Kidney (tissue), 13 donors: ENCODE measurements at regions not wholly inside any gene's neighbourhood (a gene's known extent, or its start where the extent isn't known, plus 50 kb on each side); places are given as distances from the start of the nearest gene placed in this dataset.

Experiments
- DNase-seq, 5 donors: peaks; one replicate each; pipeline ENCODE4 v3.0.0-alpha.2; 2013 to 2020
- FAIRE-seq: peaks from 2 replicates; lab custom pipeline; 2012; peaks lifted over from hg19 to GRCh38; lab: Jason Lieb, UNC
- H3K27ac ChIP-seq, 2 donors: one replicate each; pipeline ENCODE4 v1.7.0; 2013; ENCODE audit warnings: low read depth in 2 of 2, low read length in 2 of 2, inconsistent platforms in 1 of 2
- H3K27me3 ChIP-seq: one replicate; pipeline ENCODE4 v1.7.1; 2013; ENCODE audit warnings: low read length, inconsistent platforms; ENCODE audit not compliant: control insufficient read depth, insufficient read depth
- H3K36me3 ChIP-seq, 3 donors: one replicate each; pipeline versions ENCODE4 v1.7.0 to v1.7.1; 2013; ENCODE audit warnings: low read length in 3 of 3, control low read depth in 1 of 3, inconsistent platforms in 1 of 3; ENCODE audit not compliant: insufficient read depth in 3 of 3, control insufficient read depth in 2 of 3
- H3K4me1 ChIP-seq, 3 donors: one replicate each; pipeline versions ENCODE4 v1.7.0 to v1.7.1; 2013; ENCODE audit warnings: low read length in 3 of 3, inconsistent platforms in 1 of 3, low read depth in 1 of 3; ENCODE audit not compliant: control insufficient read depth in 2 of 3, insufficient read depth in 2 of 3
- H3K4me3 ChIP-seq, 3 donors: one replicate each; pipeline versions ENCODE4 v1.7.0 to v1.8.1; 2013; ENCODE audit warnings: low read length in 3 of 3, control low read depth in 1 of 3, inconsistent platforms in 1 of 3
- H3K9ac ChIP-seq, 3 donors: one replicate each; pipeline versions ENCODE4 v1.7.0 to v1.7.1; 2013; ENCODE audit warnings: low read length in 3 of 3, control low read depth in 1 of 3, inconsistent platforms in 1 of 3
- H3K9me3 ChIP-seq, 3 donors: one replicate each; pipeline versions ENCODE4 v1.7.0 to v1.7.1; 2013; ENCODE audit warnings: low read length in 3 of 3, control low read depth in 1 of 3, inconsistent platforms in 1 of 3; ENCODE audit not compliant: control insufficient read depth in 2 of 3, insufficient read depth in 1 of 3
- intact Hi-C: fragments of 100-400 bp; cut with DNase I; formaldehyde crosslinking; loops from one replicate; pipeline ENCODE4 v1.11.1; 2022
- TF ChIP-seq, protein P1 (sequence below): IDR thresholded peaks from 3 replicates; pipeline ENCODE4 v1.5.1; 2012; ENCODE audit warnings: mild to moderate bottlenecking, moderate library complexity, borderline replicate concordance; ENCODE audit not compliant: insufficient read depth; ENCODE audit errors: extremely low read depth
- donor health status: control.
- donor health status: control.
- donor health status: control.
- donor health status: control.
- donor health status: control.
- donor health status: DM: yes; HTN: yes; CAD: no.
- donor health status: Normal renal cell carcinoma (clear cell type).

DNA sequence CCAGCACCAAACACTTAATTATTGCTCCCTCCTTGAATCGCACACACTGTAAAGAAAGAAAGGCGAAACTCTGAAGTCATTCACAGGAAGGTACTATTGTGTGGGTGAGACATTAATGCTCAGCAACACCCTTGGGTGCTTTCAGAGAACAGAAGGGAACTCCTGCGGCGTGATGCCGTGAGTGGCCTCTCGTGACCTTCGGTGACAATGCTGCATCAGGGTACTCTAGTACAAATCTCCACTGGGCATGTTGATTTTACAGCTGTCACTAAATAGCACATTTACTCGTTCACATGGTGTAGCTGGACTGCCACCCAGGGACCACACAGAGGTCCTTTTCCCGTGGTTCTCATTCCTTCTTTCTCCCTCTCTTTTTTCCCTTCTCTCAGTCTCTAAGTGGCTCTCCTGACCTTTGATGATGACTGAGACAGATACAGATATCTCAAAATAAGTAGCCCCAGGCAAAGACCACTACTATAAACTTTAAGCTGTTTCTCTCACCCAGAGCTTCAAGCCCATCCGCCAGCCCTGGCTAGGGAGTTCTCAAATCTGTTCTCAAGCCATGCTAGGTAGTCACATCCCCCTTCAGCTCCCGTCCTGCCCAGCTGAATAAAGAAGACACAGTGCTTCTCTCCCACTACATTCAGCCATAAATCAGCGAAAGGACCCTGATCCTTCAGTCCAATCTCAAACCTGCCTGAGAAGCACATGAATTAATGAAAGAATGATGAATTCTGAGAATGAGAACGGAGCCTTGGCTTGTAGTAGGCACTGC lies 223.4 kb upstream of the FMN2 start:
- H3K4me3 ChIP-seq = no peak overlapping the region
- H3K9me3 ChIP-seq = no peaks in the 10 kb centered on the region
- no peak overlapping the region for H3K27ac ChIP-seq
- no peaks in the 10 kb centered on the region for H3K27me3 ChIP-seq
- intact Hi-C loops = no loop called here
- FAIRE-seq = no peak
- DNase-seq = peak in 2 of 5 donors; percentile 23 to 29
- no peaks in the 10 kb centered on the region for H3K4me1 ChIP-seq
- TF ChIP-seq, protein P1, sequence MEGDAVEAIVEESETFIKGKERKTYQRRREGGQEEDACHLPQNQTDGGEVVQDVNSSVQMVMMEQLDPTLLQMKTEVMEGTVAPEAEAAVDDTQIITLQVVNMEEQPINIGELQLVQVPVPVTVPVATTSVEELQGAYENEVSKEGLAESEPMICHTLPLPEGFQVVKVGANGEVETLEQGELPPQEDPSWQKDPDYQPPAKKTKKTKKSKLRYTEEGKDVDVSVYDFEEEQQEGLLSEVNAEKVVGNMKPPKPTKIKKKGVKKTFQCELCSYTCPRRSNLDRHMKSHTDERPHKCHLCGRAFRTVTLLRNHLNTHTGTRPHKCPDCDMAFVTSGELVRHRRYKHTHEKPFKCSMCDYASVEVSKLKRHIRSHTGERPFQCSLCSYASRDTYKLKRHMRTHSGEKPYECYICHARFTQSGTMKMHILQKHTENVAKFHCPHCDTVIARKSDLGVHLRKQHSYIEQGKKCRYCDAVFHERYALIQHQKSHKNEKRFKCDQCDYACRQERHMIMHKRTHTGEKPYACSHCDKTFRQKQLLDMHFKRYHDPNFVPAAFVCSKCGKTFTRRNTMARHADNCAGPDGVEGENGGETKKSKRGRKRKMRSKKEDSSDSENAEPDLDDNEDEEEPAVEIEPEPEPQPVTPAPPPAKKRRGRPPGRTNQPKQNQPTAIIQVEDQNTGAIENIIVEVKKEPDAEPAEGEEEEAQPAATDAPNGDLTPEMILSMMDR = no peak
- H3K36me3 ChIP-seq = no peaks in the 10 kb centered on the region
- H3K9ac ChIP-seq = no peak overlapping the region

DNA sequence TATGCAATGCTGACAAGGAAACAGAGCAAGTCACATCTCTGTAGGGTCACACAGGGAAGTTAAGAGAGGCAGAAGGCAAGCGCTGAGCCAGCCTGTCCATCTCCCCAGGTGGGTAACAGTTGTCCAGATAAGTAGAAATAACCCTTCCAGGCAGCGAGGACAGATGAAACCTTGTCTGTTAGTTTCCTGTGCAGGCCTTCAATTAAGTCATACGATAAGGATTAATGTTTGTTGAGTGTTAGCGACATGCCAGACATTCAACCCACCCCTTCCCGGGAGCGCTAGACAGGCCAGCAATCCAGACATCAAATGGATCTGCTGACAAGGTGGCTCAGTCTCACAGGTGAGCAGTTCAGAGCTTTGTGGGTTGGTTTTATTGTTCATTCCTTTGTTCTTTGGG lies 221.5 kb upstream of the FMN2 start:
- DNase-seq = no peak
- Histone ChIP-seq H3K27me3 (no peaks in the 10 kb centered on the region), H3K9me3 (no peaks in the 10 kb centered on the region), H3K27ac (no peak overlapping the region), H3K36me3 (no peaks in the 10 kb centered on the region), H3K4me3 (no peak overlapping the region), H3K9ac (no peak overlapping the region), H3K4me1 (no peaks in the 10 kb centered on the region)
- intact Hi-C loops = no loop called here
- TF ChIP-seq, protein P1 = no peak
- no peak for FAIRE-seq

GRCh38 chr1:239872626-239873025 lies 219.1 kb upstream of the FMN2 start:
- no peak for DNase-seq
- Histone ChIP-seq H3K36me3 (no peaks in the 10 kb centered on the region), H3K9ac (no peak overlapping the region), H3K9me3 (no peaks in the 10 kb centered on the region), H3K4me3 (no peak overlapping the region), H3K27ac (no peak overlapping the region), H3K27me3 (no peaks in the 10 kb centered on the region), H3K4me1 (no peaks in the 10 kb centered on the region)
- no peak for FAIRE-seq
- intact Hi-C loops = no loop called here
- TF ChIP-seq, protein P1 = no peak
